K562 (cell line): ENCODE measurements at regions not wholly inside any gene's neighbourhood (a gene's known extent, or its start where the extent isn't known, plus 50 kb on each side); places are given as distances from the start of the nearest gene placed in this dataset.

ENCODE experiments used
- ATAC-seq: fragments of 200-7000 bp; cut with Tn5 transposase; 3 replicates; pipeline ENCODE4 v1.9.1; 2020; ENCODE audit warnings: moderate library complexity
- BruUV-seq: library from RNA; stranded (reverse); fragments of 400-500 nt; replicated peaks from 2 replicates; lab custom pipeline; 2021; lab: Mats Ljungman, UMichigan
- CTCF ChIA-PET: fragments of 300-600 bp; formaldehyde crosslinking; extraction: SDS; loops from one replicate; lab custom pipeline; 2021; ENCODE audit warnings: low intra/inter-chr PET ratio; lab: Yijun Ruan, JAX
- POLR2A ChIA-PET: fragments of 300-600, 350-650 bp; sonication (Branson Sonifier 250); formaldehyde crosslinking; extraction: SDS; loops from one replicate; lab custom pipeline; 2021; ENCODE audit warnings: antibody characterized with exemption, inconsistent platforms; lab: Yijun Ruan, JAX
- DNase-seq, 4 experiments: peaks; one replicate each; pipeline versions ENCODE4 v3.0.0 to v3.0.0-alpha.2; 2011 to 2018; ENCODE audit warnings: low spot score in 3 of 4, mixed read lengths in 3 of 4; ENCODE audit errors: extremely low read depth in 1 of 4
- FAIRE-seq: peaks from 2 replicates; lab custom pipeline; 2011; peaks lifted over from hg19 to GRCh38; lab: Jason Lieb, UNC
- H2AFZ ChIP-seq: 2 replicates; pipeline ENCODE4 v1.6.0; 2011; ENCODE audit warnings: low read depth, low read length, control low read depth, inconsistent platforms
- H3K27ac ChIP-seq: fragments of 200-600 bp; 3 replicates; pipeline ENCODE4 v1.8.0; 2011; ENCODE audit warnings: low read depth, mild to moderate bottlenecking, control low read depth, inconsistent platforms, low read length, moderate library complexity, mixed read lengths; ENCODE audit errors: extremely low read depth
- H3K27me3 ChIP-seq, 2 experiments: fragments of 300-600 bp in 1 of 2; 2 replicates in 1 of 2; 3 replicates in 1 of 2; pipeline versions ENCODE4 v1.6.0 to v1.8.0; 2011; ENCODE audit warnings: inconsistent platforms in 2 of 2, low read length in 2 of 2, mild to moderate bottlenecking in 1 of 2, mixed read lengths in 1 of 2, moderate library complexity in 1 of 2; ENCODE audit not compliant: control insufficient read depth in 2 of 2, insufficient read depth in 2 of 2
- H3K36me3 ChIP-seq: fragments of 300-600 bp; 3 replicates; pipeline ENCODE4 v1.8.0; 2011; ENCODE audit warnings: mild to moderate bottlenecking, low read length, inconsistent platforms; ENCODE audit not compliant: control insufficient read depth, insufficient read depth
- H3K4me1 ChIP-seq, 2 experiments: fragments of 200-600 bp in 1 of 2; replicated peaks in 1 of 2; 2 replicates in 1 of 2; 3 replicates in 1 of 2; pipeline versions ENCODE4 v1.5.1 to v1.8.0; 2011; ENCODE audit warnings: inconsistent platforms in 2 of 2, low read length in 2 of 2, mild to moderate bottlenecking in 1 of 2, mixed read lengths in 1 of 2, moderate library complexity in 1 of 2; ENCODE audit not compliant: control insufficient read depth in 2 of 2, insufficient read depth in 2 of 2
- H3K4me2 ChIP-seq: 2 replicates; pipeline ENCODE4 v1.6.1; 2011; ENCODE audit warnings: low read length, control low read depth, inconsistent platforms, mixed read lengths; ENCODE audit not compliant: insufficient read depth
- H3K4me3 ChIP-seq: fragments of 200-600 bp; sonication (generic), shearing (Covaris generic); 2 replicates; pipeline ENCODE4 v1.5.1; 2016; ENCODE audit warnings: control low read depth, inconsistent platforms
- H3K79me2 ChIP-seq: fragments of 200-600 bp; 3 replicates; pipeline ENCODE4 v1.8.0; 2011; ENCODE audit warnings: low read length, inconsistent platforms; ENCODE audit not compliant: control insufficient read depth, insufficient read depth
- H3K9ac ChIP-seq, 2 experiments: 2 replicates each; pipeline versions ENCODE4 v1.6.0 to v1.6.1; 2011; ENCODE audit warnings: low read depth in 2 of 2, low read length in 2 of 2, control low read depth in 1 of 2, inconsistent platforms in 1 of 2, mild to moderate bottlenecking in 1 of 2, mixed read lengths in 1 of 2; ENCODE audit not compliant: insufficient read depth in 1 of 2
- H3K9me1 ChIP-seq: one replicate; pipeline ENCODE4 v1.6.0; 2011; ENCODE audit warnings: inconsistent platforms, mild to moderate bottlenecking, low read length, moderate library complexity; ENCODE audit not compliant: control insufficient read depth, insufficient read depth
- H3K9me3 ChIP-seq: replicated peaks from 2 replicates; pipeline ENCODE4 v1.5.1; 2011; ENCODE audit warnings: low read depth, low read length, inconsistent platforms; ENCODE audit not compliant: control insufficient read depth, insufficient read depth
- H4K20me1 ChIP-seq: replicated peaks from 2 replicates; pipeline ENCODE4 v1.6.1; 2011; ENCODE audit warnings: low read length, inconsistent platforms, mixed read lengths; ENCODE audit not compliant: control insufficient read depth, insufficient read depth
- ARID1B ChIP-seq: fragments of 450-650 bp; IDR thresholded peaks from 2 replicates; pipeline ENCODE4 v1.6.1; 2016; ENCODE audit warnings: antibody characterized with exemption, mild to moderate bottlenecking, inconsistent platforms
- ATF3 ChIP-seq, 2 experiments: fragments of 450-650 bp in 1 of 2; sonication (generic) in 1 of 2; formaldehyde crosslinking in 1 of 2; IDR thresholded peaks in 1 of 2; conservative IDR thresholded peaks in 1 of 2; 2 replicates each; pipeline versions ENCODE4 v1.6.1 to v1.8.1; 2016 to 2023; ENCODE audit warnings: mild to moderate bottlenecking in 2 of 2, moderate library complexity in 2 of 2, inconsistent platforms in 1 of 2, missing genetic modification reagents in 1 of 2
- BDP1 ChIP-seq: IDR thresholded peaks from 3 replicates; pipeline ENCODE4 v1.6.1; 2011; ENCODE audit not compliant: insufficient read length, insufficient read depth
- BRCA1 ChIP-seq, 2 experiments: fragments of 450-650 bp in 1 of 2; sonication (generic) in 1 of 2; formaldehyde crosslinking in 1 of 2; IDR thresholded peaks; 2 replicates each; pipeline versions ENCODE4 v1.5.0 to v1.6.1; 2017 to 2020; ENCODE audit warnings: mild to moderate bottlenecking in 1 of 2, missing genetic modification reagents in 1 of 2
- COPS2 ChIP-seq: fragments of 450-650 bp; conservative IDR thresholded peaks from 2 replicates; pipeline ENCODE4 v1.6.1; 2016; ENCODE audit warnings: mild to moderate bottlenecking, moderate library complexity
- ELF1 ChIP-seq: fragments of 200-800 bp; sonication (Bioruptor generic); IDR thresholded peaks from 2 replicates; pipeline ENCODE4 v1.6.1; 2016; ENCODE audit warnings: missing genetic modification characterization, missing compliant biosample characterization
- HDAC8 ChIP-seq: fragments of 450-650 bp; IDR thresholded peaks from 2 replicates; pipeline ENCODE4 v1.6.1; 2016; ENCODE audit warnings: mild to moderate bottlenecking, missing genetic modification characterization, moderate library complexity, missing compliant biosample characterization
- HIVEP1 ChIP-seq: fragments of 250-450 bp; sonication (Bioruptor Pico); IDR thresholded peaks from 2 replicates; pipeline ENCODE4 v1.4.0; 2020; ENCODE audit warnings: mild to moderate bottlenecking
- LCOR ChIP-seq: sonication (generic); formaldehyde crosslinking; IDR thresholded peaks from 2 replicates; pipeline ENCODE4 v1.8.0; 2022; ENCODE audit warnings: mild to moderate bottlenecking, missing genetic modification reagents
- NR1H2 ChIP-seq: sonication (generic); formaldehyde crosslinking; IDR thresholded peaks from 2 replicates; pipeline ENCODE4 v1.4.0; 2020; ENCODE audit warnings: mild to moderate bottlenecking, missing genetic modification reagents
- POLR2AphosphoS5 ChIP-seq: IDR thresholded peaks from 2 replicates; pipeline ENCODE4 v1.6.1; 2011; ENCODE audit warnings: mild to moderate bottlenecking, low read depth, low read length, moderate library complexity; ENCODE audit not compliant: control insufficient read depth, insufficient read depth
- PTBP1 ChIP-seq: fragments of 200-400 bp; formaldehyde crosslinking; IDR thresholded peaks from 2 replicates; pipeline ENCODE4 v1.6.1; 2017; ENCODE audit warnings: low read depth, low read length
- TCF7L2 ChIP-seq: fragments of 150-350 bp; IDR thresholded peaks from 2 replicates; pipeline ENCODE4 v1.6.1; 2016; ENCODE audit warnings: low read depth, mild to moderate bottlenecking, low read length, moderate library complexity
- ZBTB5 ChIP-seq: fragments of 450-650 bp; IDR thresholded peaks from 2 replicates; pipeline ENCODE4 v1.6.1; 2017; ENCODE audit warnings: antibody characterized with exemption
- ZKSCAN3 ChIP-seq: fragments of 250-450 bp; sonication (Bioruptor Pico); IDR thresholded peaks from 2 replicates; pipeline ENCODE4 v1.4.0; 2020
- ZNF253 ChIP-seq: fragments of 250-450 bp; sonication (Bioruptor Pico); conservative IDR thresholded peaks from 2 replicates; pipeline ENCODE4 v1.6.1; 2021; ENCODE audit warnings: mild to moderate bottlenecking
- ZNF740 ChIP-seq, 3 experiments: fragments of 200-800 bp in 1 of 3; sonication (Bioruptor generic) in 1 of 3; sonication (generic) in 1 of 3; formaldehyde crosslinking in 1 of 3; IDR thresholded peaks; 2 replicates each; pipeline versions ENCODE4 v1.6.1 to v1.8.0; 2016 to 2022; ENCODE audit warnings: mild to moderate bottlenecking in 2 of 3, missing compliant biosample characterization in 2 of 3, missing genetic modification characterization in 2 of 3, missing genetic modification reagents in 1 of 3
- whole genome bisulfite sequencing: fragments of 100-300 bp; shearing (Covaris generic); methylation state at CpG from one replicate; pipeline ENCODE4 v1.1.6; 2016; ENCODE audit warnings: low coverage, mixed read lengths; ENCODE audit not compliant: insufficient coverage; ENCODE audit errors: missing lambda C conversion rate; 5-methylcytosine and 5-hydroxymethylcytosine counted together
- in situ Hi-C: fragments of 300-500 bp; cut with MboI; formaldehyde crosslinking; loops from 4 replicates; pipeline ENCODE4 v1.15.0; 2018; ENCODE audit warnings: inconsistent platforms, mixed read lengths
- intact Hi-C: fragments of 100-400 bp; cut with micrococcal nuclease; formaldehyde crosslinking; loops from 2 replicates; pipeline ENCODE4 v1.14.2; 2022

- TF ChIP-seq HDAC8 (tag) = no peak
- no peak for TF ChIP-seq ZNF253 (CRISPR knock-in tag)
Observed at GRCh38 chr22:48984639-48985038, 843.0 kb downstream of the BRD1 start (continued).

- Histone ChIP-seq H3K9me1 (no peaks in the 10 kb centered on the region), H2AFZ (no peak overlapping the region), H3K9ac (no peak overlapping the region), H3K27me3 (peaks cover 0 to 16% of the 10 kb centered on the region in 2 experiments; a peak in 2 of 5 replicates), H3K4me2 (no peak overlapping the region), H3K79me2 (no peaks in the 10 kb centered on the region), H3K9me3 (no peaks in the 10 kb centered on the region), H4K20me1 (no peaks in the 10 kb centered on the region), H3K27ac (no peak overlapping the region), H3K4me3 (no peak overlapping the region), H3K36me3 (no peaks in the 10 kb centered on the region), H3K4me1 (no peaks in the 10 kb centered on the region)
- ChIA-PET POLR2A (no interaction called here), CTCF (no interaction called here)
- no peak for DNase-seq
- WGBS = 0% methylated on average over 9 of the region's 10 CpGs
- in situ Hi-C loops = no loop called here
- TF ChIP-seq ARID1B (no peak), ELF1 (tag) (no peak), BRCA1 (IDR thresholded peaks at IDR 0.05) (no peak), BRCA1 (CRISPR knock-in tag; IDR thresholded peaks at IDR 0.05) (no peak), POLR2AphosphoS5 (no peak), HIVEP1 (CRISPR knock-in tag) (no peak), ATF3 (IDR thresholded peaks at IDR 0.05) (no peak), ATF3 (CRISPR knock-in tag; conservative IDR thresholded peaks at IDR 0.05) (no peak), PTBP1 (no peak), NR1H2 (CRISPR knock-in tag) (no peak), LCOR (no peak), ZBTB5 (no peak), TCF7L2 (no peak), COPS2 (no peak), BDP1 (no peak), ZNF740 (CRISPR knock-in tag; IDR thresholded peaks at IDR 0.05) (no peak), ZNF740 (tag; IDR thresholded peaks at IDR 0.05) (no peak), ZNF253 (CRISPR knock-in tag) (no peak), ZKSCAN3 (CRISPR knock-in tag) (no peak)
- FAIRE-seq = no peak
- intact Hi-C loops = no loop called here
- no peak for ATAC-seq
- no TSS peak for BruUV-seq
Observed at GRCh38 chr22:48982321-48982905, 845.3 kb downstream of the BRD1 start.
